ENCODE measurements at regions not wholly inside any gene's neighbourhood (a gene's known extent, or its start where the extent isn't known, plus 50 kb on each side); places are given as distances from the start of the nearest gene placed in this dataset.

DNA sequence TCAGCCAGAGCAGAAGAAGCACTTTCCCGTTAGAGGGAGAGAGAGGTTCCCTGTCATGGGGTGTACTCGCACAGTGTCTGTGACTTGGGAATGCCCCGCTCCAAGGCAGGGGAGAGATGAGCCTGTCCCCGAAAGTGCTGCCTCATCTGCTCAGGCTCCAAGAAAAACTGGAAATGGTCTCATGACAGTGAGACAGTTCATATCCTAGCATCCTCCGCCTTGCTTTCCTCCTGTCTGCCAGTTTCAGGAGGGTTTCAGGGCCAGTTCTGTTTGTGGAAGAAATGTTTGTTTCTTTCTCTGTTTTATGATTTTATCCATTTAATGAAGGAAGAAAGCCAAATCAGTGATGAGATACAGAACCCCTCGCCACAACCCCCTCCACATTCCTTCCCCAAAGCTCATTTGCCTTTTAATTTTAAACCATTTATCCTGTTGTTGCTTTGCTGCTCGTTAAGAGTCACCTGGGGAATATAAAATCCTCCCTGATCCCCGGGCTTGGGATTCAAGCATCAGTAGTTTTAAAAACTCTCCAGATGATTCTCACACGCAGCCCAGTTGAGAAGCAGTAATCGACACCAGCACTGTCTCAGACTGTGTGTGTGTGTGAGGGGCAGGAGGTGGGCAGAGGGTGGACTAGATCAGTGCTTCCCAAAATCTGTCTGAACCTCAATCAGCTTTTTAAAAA, 144.6 kb upstream of the UBL3 start:
- Histone ChIP-seq H3K36me3 (ENCODE audit: insufficient read depth, low read length, poor library complexity, severe bottlenecking) (no peaks in the 10 kb centered on the region), H3K9me3 (ENCODE audit: low read depth, low read length, poor library complexity, severe bottlenecking) (no peaks in the 10 kb centered on the region), H3K4me3 (ENCODE audit: low read depth, low read length, poor library complexity, severe bottlenecking) (no peak overlapping the region), H3K4me1 (ENCODE audit: insufficient read depth, low read length, poor library complexity, severe bottlenecking) (no peaks in the 10 kb centered on the region), H3K27me3 (replicated peaks; ENCODE audit: insufficient read depth, low read depth, low read length, poor library complexity) (no peaks in the 10 kb centered on the region), H3K27ac (ENCODE audit: low read depth, low read length, poor library complexity, severe bottlenecking) (no peak overlapping the region)
- CTCF ChIA-PET = no interaction called here
- TF ChIP-seq, protein P1, sequence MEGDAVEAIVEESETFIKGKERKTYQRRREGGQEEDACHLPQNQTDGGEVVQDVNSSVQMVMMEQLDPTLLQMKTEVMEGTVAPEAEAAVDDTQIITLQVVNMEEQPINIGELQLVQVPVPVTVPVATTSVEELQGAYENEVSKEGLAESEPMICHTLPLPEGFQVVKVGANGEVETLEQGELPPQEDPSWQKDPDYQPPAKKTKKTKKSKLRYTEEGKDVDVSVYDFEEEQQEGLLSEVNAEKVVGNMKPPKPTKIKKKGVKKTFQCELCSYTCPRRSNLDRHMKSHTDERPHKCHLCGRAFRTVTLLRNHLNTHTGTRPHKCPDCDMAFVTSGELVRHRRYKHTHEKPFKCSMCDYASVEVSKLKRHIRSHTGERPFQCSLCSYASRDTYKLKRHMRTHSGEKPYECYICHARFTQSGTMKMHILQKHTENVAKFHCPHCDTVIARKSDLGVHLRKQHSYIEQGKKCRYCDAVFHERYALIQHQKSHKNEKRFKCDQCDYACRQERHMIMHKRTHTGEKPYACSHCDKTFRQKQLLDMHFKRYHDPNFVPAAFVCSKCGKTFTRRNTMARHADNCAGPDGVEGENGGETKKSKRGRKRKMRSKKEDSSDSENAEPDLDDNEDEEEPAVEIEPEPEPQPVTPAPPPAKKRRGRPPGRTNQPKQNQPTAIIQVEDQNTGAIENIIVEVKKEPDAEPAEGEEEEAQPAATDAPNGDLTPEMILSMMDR (conservative IDR thresholded peaks at IDR 0.05; ENCODE audit: low read depth, low read length) = no peak
- TF ChIP-seq EZH2 (IDR thresholded peaks at IDR 0.05; ENCODE audit: borderline replicate concordance, low read depth, low read length, poor library complexity, severe bottlenecking) = no peak
- no TSS peak for BruUV-seq (replicated peaks)
- no peak for DNase-seq (ENCODE audit: low spot score)
- POLR2A ChIA-PET (ENCODE audit: low non-redundant PET) = no interaction called here
- intact Hi-C loops (cut with micrococcal nuclease; ENCODE audit: unreplicated experiment) = no loop called here

DNA sequence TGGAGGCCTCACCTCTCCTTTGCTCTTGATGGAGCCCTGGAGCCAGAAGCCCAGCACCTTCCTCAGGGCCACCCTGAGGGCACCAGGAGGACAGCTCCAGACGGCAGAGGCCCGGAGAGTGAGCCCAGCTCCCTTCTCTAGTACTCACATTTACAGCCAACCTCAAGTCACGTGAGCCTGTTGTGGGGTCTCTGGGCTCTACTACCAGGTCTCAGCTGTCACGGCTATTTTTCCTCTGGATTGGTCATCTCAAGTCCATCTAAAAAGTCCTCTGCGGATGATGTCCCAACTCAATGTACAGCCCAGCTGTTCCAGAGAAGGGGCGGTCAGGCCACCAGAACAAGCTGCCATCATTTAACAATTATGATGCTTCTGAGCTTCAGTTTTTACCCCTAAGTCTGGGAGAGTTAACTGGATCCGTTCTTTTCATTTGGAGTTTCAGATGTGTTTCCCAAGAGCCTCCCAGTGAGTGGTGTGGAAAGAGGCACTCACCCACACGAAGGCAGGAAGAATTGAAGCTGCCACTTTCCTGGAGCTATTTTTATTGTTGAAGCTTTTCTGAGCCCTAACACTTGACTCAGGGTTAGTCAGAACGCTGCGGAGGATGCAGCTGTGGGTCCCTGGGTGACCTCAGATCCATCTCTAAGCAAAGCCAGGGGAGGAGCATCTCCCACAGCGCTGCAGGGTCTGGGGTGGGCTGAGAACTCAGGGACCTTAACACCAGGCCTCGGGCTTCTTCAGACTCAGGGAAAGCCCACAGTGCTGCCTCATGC, 143.5 kb upstream of the UBL3 start:
- CTCF ChIA-PET = no interaction called here
- TF ChIP-seq EZH2 (IDR thresholded peaks at IDR 0.05; ENCODE audit: borderline replicate concordance, low read depth, low read length, poor library complexity, severe bottlenecking) = no peak
- TF ChIP-seq, protein P1 (conservative IDR thresholded peaks at IDR 0.05; ENCODE audit: low read depth, low read length) = no peak
- no peaks in the 10 kb centered on the region for H3K27me3 ChIP-seq (replicated peaks; ENCODE audit: insufficient read depth, low read depth, low read length, poor library complexity)
- DNase-seq (ENCODE audit: low spot score) = no peak
- H3K27ac ChIP-seq (ENCODE audit: low read depth, low read length, poor library complexity, severe bottlenecking) = no peak overlapping the region
- no peaks in the 10 kb centered on the region for H3K4me1 ChIP-seq (ENCODE audit: insufficient read depth, low read length, poor library complexity, severe bottlenecking)
- H3K36me3 ChIP-seq (ENCODE audit: insufficient read depth, low read length, poor library complexity, severe bottlenecking) = no peaks in the 10 kb centered on the region
- H3K4me3 ChIP-seq (ENCODE audit: low read depth, low read length, poor library complexity, severe bottlenecking) = no peak overlapping the region
- BruUV-seq (replicated peaks) = no TSS peak
- POLR2A ChIA-PET (ENCODE audit: low non-redundant PET) = no interaction called here
- H3K9me3 ChIP-seq (ENCODE audit: low read depth, low read length, poor library complexity, severe bottlenecking) = no peaks in the 10 kb centered on the region
- intact Hi-C loops (cut with micrococcal nuclease; ENCODE audit: unreplicated experiment) = no loop called here

DNA sequence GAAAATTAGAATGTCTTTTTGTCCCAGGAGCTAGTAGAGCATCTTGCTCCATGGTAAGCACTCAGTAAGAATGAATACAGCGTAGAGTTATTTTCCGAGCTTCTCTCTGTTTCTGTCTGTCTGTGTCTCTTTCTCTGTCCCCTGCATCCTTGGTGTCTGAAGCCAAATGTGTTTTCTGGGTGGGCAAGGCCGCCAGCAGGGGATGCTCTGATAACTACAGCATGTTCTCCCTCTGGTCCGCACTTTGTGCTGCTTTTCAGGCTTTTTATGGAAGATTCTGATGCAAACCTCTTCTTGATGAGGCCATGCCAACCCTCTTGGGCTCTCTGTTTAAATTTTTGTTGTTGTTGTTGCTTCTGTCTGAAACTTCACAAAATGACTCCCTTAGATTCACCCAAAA, 142.8 kb upstream of the UBL3 start:
- intact Hi-C loops (cut with micrococcal nuclease; ENCODE audit: unreplicated experiment) = no loop called here
- BruUV-seq (replicated peaks) = no TSS peak
- TF ChIP-seq, protein P1 (conservative IDR thresholded peaks at IDR 0.05; ENCODE audit: low read depth, low read length) = peak; percentile 34; the same call in 1 of the 2 replicates
- no peak for TF ChIP-seq EZH2 (IDR thresholded peaks at IDR 0.05; ENCODE audit: borderline replicate concordance, low read depth, low read length, poor library complexity, severe bottlenecking)
- Histone ChIP-seq H3K9me3 (ENCODE audit: low read depth, low read length, poor library complexity, severe bottlenecking) (peaks cover under 1% of the 10 kb centered on the region), H3K27ac (ENCODE audit: low read depth, low read length, poor library complexity, severe bottlenecking) (no peak overlapping the region), H3K27me3 (replicated peaks; ENCODE audit: insufficient read depth, low read depth, low read length, poor library complexity) (no peaks in the 10 kb centered on the region), H3K36me3 (ENCODE audit: insufficient read depth, low read length, poor library complexity, severe bottlenecking) (no peaks in the 10 kb centered on the region), H3K4me3 (ENCODE audit: low read depth, low read length, poor library complexity, severe bottlenecking) (no peak overlapping the region), H3K4me1 (ENCODE audit: insufficient read depth, low read length, poor library complexity, severe bottlenecking) (no peaks in the 10 kb centered on the region)
- peak; percentile 7 for DNase-seq (ENCODE audit: low spot score)
- ChIA-PET CTCF (no interaction called here), POLR2A (ENCODE audit: low non-redundant PET) (no interaction called here)
